IPS-18a (cell line): ENCODE measurements at regions not wholly inside any gene's neighbourhood (a gene's known extent, or its start where the extent isn't known, plus 50 kb on each side); places are given as distances from the start of the nearest gene placed in this dataset.

Source experiments
- H3K27ac ChIP-seq: one replicate; pipeline ENCODE4 v1.5.1; 2013; ENCODE audit warnings: low read length
- H3K27me3 ChIP-seq: one replicate; pipeline ENCODE4 v1.6.1; 2013; ENCODE audit warnings: mild to moderate bottlenecking, low read length; ENCODE audit not compliant: control insufficient read depth, insufficient read depth
- H3K36me3 ChIP-seq: one replicate; pipeline ENCODE4 v1.6.1; 2013; ENCODE audit warnings: low read depth, low read length; ENCODE audit not compliant: control insufficient read depth
- H3K4me1 ChIP-seq: one replicate; pipeline ENCODE4 v1.6.1; 2013; ENCODE audit warnings: low read depth, low read length; ENCODE audit not compliant: control insufficient read depth
- H3K4me3 ChIP-seq: one replicate; pipeline ENCODE4 v1.5.1; 2013; ENCODE audit warnings: low read length
- H3K9ac ChIP-seq: one replicate; pipeline ENCODE4 v1.6.1; 2013; ENCODE audit warnings: mild to moderate bottlenecking, low read length, moderate library complexity
- H3K9me3 ChIP-seq: one replicate; pipeline ENCODE4 v1.6.1; 2013; ENCODE audit warnings: low read depth, low read length; ENCODE audit not compliant: control insufficient read depth

DNA sequence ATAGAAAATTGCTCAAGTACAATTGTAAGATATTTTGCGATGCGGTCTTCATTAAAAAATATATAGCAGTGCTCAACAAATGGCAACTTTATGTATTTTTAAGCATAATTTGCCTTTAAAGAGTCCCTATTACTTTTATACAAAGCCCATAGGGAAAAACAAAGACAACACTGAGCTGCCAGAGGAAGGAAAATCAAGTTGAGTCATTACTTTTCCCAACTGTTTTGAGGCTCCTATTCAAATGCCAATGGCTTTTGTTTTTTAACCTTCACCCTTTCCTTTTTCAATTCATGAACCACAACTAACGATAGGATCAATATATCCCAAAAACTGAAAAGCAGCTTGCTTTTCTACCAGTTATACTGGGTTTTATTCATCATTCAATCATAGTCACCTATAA is 157.6 kb upstream of the PLEKHA5 start:
- H3K27me3 ChIP-seq = no peaks in the 10 kb centered on the region
- peak overlapping the region; percentile 26 for H3K27ac ChIP-seq
- peak overlapping the region; percentile 12 for H3K4me3 ChIP-seq
- H3K36me3 ChIP-seq = no peaks in the 10 kb centered on the region
- H3K9ac ChIP-seq = peak overlapping the region; percentile 30
- peaks cover 31% of the 10 kb centered on the region for H3K4me1 ChIP-seq
- no peaks in the 10 kb centered on the region for H3K9me3 ChIP-seq

DNA sequence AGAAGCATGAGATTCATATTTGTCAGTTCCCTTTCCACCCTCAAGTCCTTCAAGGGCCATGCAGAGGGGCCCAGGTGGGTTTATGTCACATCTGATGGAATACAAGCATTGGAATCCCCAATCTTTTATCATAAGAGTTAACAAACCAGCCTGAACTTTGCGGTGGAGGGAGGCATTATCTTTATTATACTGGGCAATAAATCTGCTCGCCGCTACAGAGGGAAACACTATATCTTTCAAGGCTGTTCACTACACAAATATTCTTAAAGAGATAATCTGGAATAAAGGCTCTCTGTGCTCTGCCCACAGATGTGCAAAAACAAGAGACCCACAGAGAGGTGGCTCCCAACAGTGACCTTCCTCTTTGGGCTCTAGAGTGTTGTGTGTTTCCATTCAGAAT is 153.6 kb upstream of the PLEKHA5 start:
- Histone ChIP-seq H3K36me3 (no peaks in the 10 kb centered on the region), H3K27me3 (no peaks in the 10 kb centered on the region), H3K4me3 (no peak overlapping the region), H3K4me1 (peaks cover 38% of the 10 kb centered on the region), H3K27ac (no peak overlapping the region), H3K9me3 (no peaks in the 10 kb centered on the region), H3K9ac (no peak overlapping the region)

DNA sequence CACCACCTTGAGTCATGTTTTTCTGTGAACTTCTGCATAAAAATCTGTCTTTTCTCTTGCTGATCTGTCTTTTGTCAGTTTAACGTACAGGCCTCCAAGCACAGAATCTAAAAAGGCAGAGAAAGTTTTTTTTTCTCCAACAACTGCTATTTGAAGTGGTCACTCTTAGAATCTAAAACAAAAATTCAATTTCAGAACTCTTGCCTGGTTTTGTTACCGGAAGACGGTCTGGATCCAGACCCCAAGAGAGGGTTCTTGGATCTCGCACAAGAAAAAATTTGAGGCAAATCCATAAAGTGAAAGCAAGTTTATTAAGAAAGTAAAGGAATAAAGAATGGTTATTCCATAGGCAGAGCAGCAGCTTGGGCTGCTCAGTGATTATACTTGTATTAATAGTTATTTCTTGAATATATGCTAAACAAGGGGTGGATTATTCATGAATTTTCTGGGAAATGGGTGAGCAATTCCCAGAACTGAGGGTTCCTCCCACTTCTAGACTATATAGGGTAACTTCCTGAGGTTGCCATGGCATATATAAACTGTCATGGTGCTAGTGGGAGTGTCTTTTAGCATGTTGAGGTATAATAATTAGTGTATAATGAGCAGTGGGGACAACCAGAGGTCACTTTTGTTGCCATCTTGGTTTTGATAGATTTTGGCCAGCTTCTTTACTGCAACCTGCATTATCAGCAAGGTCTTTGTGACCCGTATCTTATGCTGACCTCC is 150.0 kb upstream of the PLEKHA5 start:
- no peaks in the 10 kb centered on the region for H3K9me3 ChIP-seq
- no peak overlapping the region for H3K27ac ChIP-seq
- no peaks in the 10 kb centered on the region for H3K27me3 ChIP-seq
- H3K4me1 ChIP-seq = peaks cover 18% of the 10 kb centered on the region
- no peaks in the 10 kb centered on the region for H3K36me3 ChIP-seq
- H3K9ac ChIP-seq = no peak overlapping the region
- no peak overlapping the region for H3K4me3 ChIP-seq

DNA sequence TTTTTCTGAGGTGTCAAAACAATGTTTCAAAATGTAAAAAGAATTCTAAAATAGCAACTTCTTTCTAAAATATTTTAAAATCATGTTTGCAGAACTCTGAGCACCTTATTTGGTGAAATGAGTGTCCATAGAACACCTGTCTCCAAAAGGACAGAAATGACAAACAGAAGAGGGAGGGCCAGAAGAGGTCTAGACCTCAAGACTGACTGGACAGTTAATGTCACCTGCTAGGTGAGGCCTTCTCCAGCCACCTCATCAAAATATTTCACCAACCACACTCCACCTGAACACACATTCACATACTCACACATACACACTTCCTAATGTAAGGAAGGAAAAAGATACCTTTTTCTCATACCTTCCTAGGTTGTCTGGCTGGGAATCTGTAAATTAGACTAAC is 147.8 kb upstream of the PLEKHA5 start:
- Histone ChIP-seq H3K4me3 (no peak overlapping the region), H3K27me3 (no peaks in the 10 kb centered on the region), H3K9me3 (no peaks in the 10 kb centered on the region), H3K4me1 (peaks cover 18% of the 10 kb centered on the region), H3K9ac (no peak overlapping the region), H3K27ac (no peak overlapping the region), H3K36me3 (no peaks in the 10 kb centered on the region)

DNA sequence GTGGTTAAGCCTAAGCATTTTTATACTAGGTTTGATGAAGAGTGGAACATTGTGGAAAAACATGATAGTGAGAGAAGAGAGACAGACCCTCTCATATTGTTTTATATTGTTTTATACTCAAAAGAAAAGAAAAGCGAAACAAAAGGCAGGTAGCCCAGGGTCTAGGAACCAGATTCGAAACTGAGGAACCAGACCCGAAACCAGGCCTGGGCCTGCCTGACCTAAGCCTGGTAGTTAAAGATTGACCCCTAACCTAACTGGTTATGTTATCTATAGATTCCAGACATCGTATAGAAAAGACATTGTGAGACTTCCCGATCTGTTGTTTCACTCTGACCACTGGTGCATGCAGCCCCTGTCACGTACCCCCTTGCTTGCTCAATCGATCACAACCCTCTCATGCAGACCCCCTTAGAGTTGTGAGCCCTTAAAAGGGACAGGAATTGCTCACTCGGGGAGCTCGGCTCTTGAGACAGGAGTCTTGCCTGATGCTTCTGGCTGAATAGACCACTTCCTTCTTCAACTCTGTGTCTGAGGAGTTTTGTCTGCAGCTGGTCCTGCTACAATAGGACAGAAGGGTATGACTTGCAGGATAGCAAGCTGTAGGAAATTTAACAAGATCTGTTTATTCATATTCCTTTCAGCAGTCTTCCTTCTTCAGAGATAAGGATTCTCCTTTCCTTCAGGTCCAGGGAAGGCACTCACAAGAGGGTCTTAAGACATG is 147.1 kb upstream of the PLEKHA5 start:
- H3K4me1 ChIP-seq = peaks cover 18% of the 10 kb centered on the region
- no peak overlapping the region for H3K4me3 ChIP-seq
- no peak overlapping the region for H3K9ac ChIP-seq
- no peak overlapping the region for H3K27ac ChIP-seq
- H3K27me3 ChIP-seq = no peaks in the 10 kb centered on the region
- H3K36me3 ChIP-seq = no peaks in the 10 kb centered on the region
- H3K9me3 ChIP-seq = no peaks in the 10 kb centered on the region

DNA sequence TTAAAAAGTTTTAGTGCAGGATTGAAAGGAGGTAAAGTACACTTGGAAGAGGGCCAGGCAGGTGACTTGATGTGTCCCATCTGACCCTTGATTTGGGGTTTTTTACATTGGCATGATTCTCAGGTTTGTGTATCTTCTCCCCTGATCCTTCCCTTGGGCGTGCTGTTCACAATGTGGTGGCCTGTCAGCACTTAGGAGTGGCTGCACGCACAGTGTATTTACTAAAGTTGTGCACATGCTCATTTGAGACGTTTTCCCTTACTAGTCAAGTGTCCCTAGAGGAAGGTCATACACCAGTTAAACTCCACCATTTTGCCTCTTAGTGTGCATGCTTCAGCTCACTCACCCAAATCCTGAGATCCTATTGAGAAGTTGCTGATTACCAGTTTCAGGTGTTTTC is 145.7 kb upstream of the PLEKHA5 start:
- Histone ChIP-seq H3K4me1 (peaks cover 14% of the 10 kb centered on the region), H3K27me3 (no peaks in the 10 kb centered on the region), H3K9me3 (no peaks in the 10 kb centered on the region), H3K4me3 (no peak overlapping the region), H3K9ac (no peak overlapping the region), H3K36me3 (no peaks in the 10 kb centered on the region), H3K27ac (no peak overlapping the region)

DNA sequence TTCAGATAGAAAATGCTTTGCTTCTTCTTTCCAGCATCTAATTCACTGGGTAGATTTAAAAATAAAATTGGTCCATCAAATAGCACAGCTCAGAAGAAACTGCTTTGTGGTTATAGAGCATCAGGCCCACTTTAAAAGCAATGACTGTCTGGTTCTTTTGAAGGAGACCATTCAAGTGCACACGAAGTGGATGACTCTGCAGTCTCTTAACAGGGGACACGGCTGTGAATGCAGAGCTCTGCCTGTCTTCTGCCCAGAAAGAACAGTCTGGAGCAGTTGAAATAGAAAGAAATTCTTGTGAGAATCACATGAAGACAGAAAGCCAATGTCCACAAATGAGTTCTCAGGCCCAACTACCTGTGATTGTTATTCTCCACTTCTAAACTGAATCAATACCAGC is 138.7 kb upstream of the PLEKHA5 start:
- Histone ChIP-seq H3K4me3 (no peak overlapping the region), H3K36me3 (no peaks in the 10 kb centered on the region), H3K27ac (no peak overlapping the region), H3K27me3 (no peaks in the 10 kb centered on the region), H3K9ac (no peak overlapping the region), H3K9me3 (no peaks in the 10 kb centered on the region), H3K4me1 (peaks cover 3% of the 10 kb centered on the region)

DNA sequence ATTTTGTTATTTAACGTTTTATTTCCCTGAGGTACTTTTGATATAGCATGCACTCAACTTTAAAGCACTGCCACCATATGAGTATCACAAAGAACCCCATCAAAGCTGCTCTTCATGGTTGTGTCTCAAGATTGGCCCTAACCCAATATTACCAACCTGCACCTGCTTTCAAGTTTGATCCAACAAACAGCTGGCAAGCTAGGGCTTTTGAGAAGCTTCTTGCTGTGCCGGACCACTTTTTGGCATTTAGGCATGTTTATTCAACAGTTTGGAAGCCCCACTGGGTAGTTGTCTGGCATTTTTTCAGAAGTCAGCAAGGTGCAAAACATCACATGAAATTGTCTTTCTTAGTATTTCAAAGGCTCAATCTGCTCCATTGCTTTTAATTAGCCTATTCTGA is 137.2 kb upstream of the PLEKHA5 start:
- no peak overlapping the region for H3K4me3 ChIP-seq
- H3K9me3 ChIP-seq = no peaks in the 10 kb centered on the region
- peaks cover 3% of the 10 kb centered on the region for H3K4me1 ChIP-seq
- H3K36me3 ChIP-seq = no peaks in the 10 kb centered on the region
- H3K27me3 ChIP-seq = no peaks in the 10 kb centered on the region
- no peak overlapping the region for H3K27ac ChIP-seq
- no peak overlapping the region for H3K9ac ChIP-seq

DNA sequence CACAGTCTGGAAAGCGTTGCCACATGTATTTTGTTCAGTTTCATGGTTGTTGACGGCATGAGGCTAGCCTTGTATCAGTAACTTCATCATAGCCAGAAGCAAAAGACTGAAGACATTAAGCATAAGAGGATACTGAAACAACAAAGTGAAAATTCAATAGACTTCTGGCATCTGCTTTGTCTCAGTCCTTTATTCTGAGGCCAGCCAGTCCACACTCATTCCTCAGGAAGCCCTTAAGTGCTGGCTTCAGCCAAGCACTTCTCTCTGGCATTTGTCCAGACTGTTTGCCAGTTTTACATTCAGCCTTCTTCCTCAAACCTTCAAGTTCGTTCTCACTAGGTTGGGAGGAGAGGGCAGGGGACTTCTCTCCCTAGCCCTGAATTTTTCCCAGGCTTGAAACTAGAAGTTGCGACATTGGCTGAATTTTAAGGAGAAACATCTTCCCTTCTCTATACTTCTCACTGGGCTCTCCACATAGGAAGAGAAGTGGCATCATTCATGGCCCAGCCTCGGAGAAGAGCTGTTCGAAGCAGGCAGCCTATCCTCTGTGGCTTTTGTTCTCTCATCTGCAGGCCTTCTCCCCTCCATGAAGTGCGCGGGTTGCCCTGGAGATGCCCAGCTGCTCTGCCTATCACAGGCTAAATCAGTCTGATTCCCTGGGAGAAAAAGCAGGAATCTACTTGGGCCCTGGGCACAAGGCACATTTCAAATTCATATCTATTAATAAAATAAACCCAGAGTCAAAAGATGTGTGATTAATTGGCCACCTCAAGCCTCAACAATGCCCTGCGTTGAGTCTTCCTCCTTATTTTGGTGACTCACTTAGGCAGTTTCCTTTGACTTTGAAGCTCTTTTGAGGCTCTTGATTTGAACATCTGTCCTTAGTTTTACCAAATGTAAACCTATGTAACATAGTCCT is 130.9 kb upstream of the PLEKHA5 start:
- Histone ChIP-seq H3K36me3 (no peaks in the 10 kb centered on the region), H3K9me3 (no peaks in the 10 kb centered on the region), H3K27ac (no peak overlapping the region), H3K9ac (no peak overlapping the region), H3K4me1 (peaks cover 16% of the 10 kb centered on the region), H3K4me3 (no peak overlapping the region), H3K27me3 (no peaks in the 10 kb centered on the region)

DNA sequence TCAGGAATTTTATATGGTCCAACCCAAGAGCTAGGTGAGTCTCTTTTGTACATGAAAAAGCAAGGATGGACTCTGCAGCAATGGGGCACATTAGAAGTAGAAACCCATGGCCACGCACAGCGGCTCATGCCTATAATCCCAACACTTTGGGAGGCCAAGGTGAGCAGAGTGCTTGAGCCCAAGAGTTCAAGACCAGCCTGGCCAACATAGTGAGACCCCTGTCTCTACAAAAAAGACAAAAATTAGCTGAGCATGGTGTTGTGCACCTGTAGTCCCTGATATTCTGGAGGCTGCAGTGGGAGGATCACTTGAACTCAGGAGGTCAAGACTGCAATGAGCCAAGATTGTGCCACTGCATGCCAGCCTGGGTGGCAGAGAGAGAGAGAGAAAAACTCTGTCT is 128.7 kb upstream of the PLEKHA5 start:
- H3K9ac ChIP-seq = no peak overlapping the region
- H3K36me3 ChIP-seq = no peaks in the 10 kb centered on the region
- H3K9me3 ChIP-seq = no peaks in the 10 kb centered on the region
- H3K4me1 ChIP-seq = peaks cover 38% of the 10 kb centered on the region
- H3K27me3 ChIP-seq = no peaks in the 10 kb centered on the region
- H3K4me3 ChIP-seq = no peak overlapping the region
- no peak overlapping the region for H3K27ac ChIP-seq

DNA sequence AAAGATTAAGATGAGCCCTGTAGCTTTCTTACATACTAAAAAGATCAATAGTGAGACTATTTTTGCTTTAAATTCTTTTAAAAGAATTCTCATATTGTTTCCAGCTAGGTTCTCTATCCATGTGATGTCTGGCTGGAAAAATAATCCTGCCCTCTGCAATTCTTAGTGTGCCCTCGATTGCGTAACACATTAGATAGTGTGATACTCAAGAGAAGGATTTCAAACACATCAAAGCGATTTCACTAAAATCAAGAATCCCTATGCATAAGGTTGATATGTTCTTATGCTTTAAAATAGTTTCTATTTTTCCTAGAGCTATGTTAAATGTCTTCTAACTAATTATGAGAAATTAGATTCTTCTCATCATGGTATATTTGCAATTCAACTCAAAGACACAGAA is 127.3 kb upstream of the PLEKHA5 start:
- Histone ChIP-seq H3K4me1 (peaks cover 49% of the 10 kb centered on the region), H3K36me3 (no peaks in the 10 kb centered on the region), H3K27ac (no peak overlapping the region), H3K4me3 (no peak overlapping the region), H3K27me3 (no peaks in the 10 kb centered on the region), H3K9me3 (no peaks in the 10 kb centered on the region), H3K9ac (no peak overlapping the region)
